Right lobe of liver (tissue), 6 donors: ENCODE measurements at regions not wholly inside any gene's neighbourhood (a gene's known extent, or its start where the extent isn't known, plus 50 kb on each side); places are given as distances from the start of the nearest gene placed in this dataset.
A peak's percentile ranks its signal among the peaks of the same experiment; 100 is the strongest.
"Not testable (repeated sequence)": the region's sequence is repeated elsewhere in the genome, so short reads cannot be mapped to it uniquely, and the experiment has no call there.

Experiments used
- ATAC-seq, 4 donors: fragments of 200-7000 bp; cut with Tn5 transposase; one replicate each; pipeline ENCODE4 v1.9.1; 2020; ENCODE audit warnings: mild to moderate bottlenecking in 4 of 4, moderate library complexity in 4 of 4
- DNase-seq, 3 donors: peaks; one replicate each; pipeline ENCODE4 v3.0.0-alpha.2; 2020
- H3K27ac ChIP-seq, 3 donors: fragments of 200-600 bp; one replicate each; pipeline ENCODE4 v1.8.0; 2022
- H3K27me3 ChIP-seq, 2 donors: fragments of 200-600 bp; one replicate each; pipeline ENCODE4 v1.8.0; 2022
- H3K36me3 ChIP-seq, 4 donors: fragments of 200-600 bp; sonication (generic) in 1 of 4; one replicate each; pipeline versions ENCODE4 v1.5.1 to v1.8.0; 2017 to 2022; ENCODE audit warnings: control low read depth in 1 of 4
- H3K4me1 ChIP-seq, 4 donors: fragments of 200-600 bp; sonication (generic) in 1 of 4; one replicate each; pipeline versions ENCODE4 v1.5.1 to v1.8.0; 2017 to 2022; ENCODE audit warnings: control low read depth in 1 of 4
- H3K4me3 ChIP-seq, 3 donors: fragments of 200-600 bp; one replicate each; pipeline ENCODE4 v1.8.0; 2022
- H3K9me3 ChIP-seq, 4 donors: fragments of 200-600 bp; sonication (generic) in 1 of 4; one replicate each; pipeline versions ENCODE4 v1.5.1 to v1.8.0; 2017 to 2022; ENCODE audit warnings: control low read depth in 1 of 4
- POLR2A ChIP-seq: fragments of 450-650 bp; IDR thresholded peaks from one replicate; pipeline ENCODE4 v1.6.1; 2017; ENCODE audit warnings: antibody characterized with exemption, mild to moderate bottlenecking
- WGBS: methylation state at CpG from one replicate; pipeline ENCODE4 v1.1.6; 2018; ENCODE audit warnings: low coverage, low lambda C conversion rate; ENCODE audit not compliant: insufficient coverage; ENCODE audit errors: missing lambda C conversion rate; 5-methylcytosine and 5-hydroxymethylcytosine counted together
- intact Hi-C, 2 donors: fragments of 100-400 bp; cut with DNase I; formaldehyde crosslinking; loops; one replicate each; pipeline versions ENCODE4 v1.11.2 to v1.14.1; 2022
- TF ChIP-seq, protein P1 (sequence below), 4 donors: fragments of 200-600 bp in 3 of 4; fragments of 450-650 bp in 1 of 4; IDR thresholded peaks; one replicate each; pipeline versions ENCODE4 v1.5.1 to v1.8.0; 2016 to 2022; ENCODE audit warnings: antibody characterized with exemption in 4 of 4, mild to moderate bottlenecking in 2 of 4
- donor health status: DM: no; HTN: yes; CAD: no.
- donor health status: DM: no; HTN: no; CAD: no.
- donor health status: DM: no; HTN: no; CAD: no.
- donor health status: DM: no; HTN: yes; CAD: no.
- donor health status: DM: no; HTN: yes; CAD: no.

DNA sequence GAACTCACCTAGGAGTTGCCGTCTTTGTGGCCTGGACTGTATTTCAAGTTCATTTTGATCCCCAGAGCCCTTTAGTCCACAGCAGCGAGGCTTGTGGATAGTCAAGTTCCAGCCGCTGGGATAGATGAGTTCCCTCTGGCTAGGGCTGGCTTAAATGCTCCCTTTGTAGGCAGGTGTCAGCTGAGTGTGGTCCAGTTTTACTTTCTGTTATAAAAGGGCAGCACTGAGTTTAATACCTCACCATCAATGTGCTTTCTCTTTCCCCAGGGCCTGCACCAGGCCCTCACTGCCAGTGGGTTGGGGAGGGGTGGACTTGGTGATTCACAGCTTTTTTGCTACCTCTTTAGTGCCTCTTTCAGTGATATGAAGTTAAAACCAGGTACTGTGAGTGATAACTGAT lies 188.2 kb downstream of the SLCO4C1 start:
- intact Hi-C loops: no loop called here
- WGBS: 68% methylated on average over 3 of the region's 3 CpGs
- H3K27me3 ChIP-seq: no peaks in the 10 kb centered on the region

DNA sequence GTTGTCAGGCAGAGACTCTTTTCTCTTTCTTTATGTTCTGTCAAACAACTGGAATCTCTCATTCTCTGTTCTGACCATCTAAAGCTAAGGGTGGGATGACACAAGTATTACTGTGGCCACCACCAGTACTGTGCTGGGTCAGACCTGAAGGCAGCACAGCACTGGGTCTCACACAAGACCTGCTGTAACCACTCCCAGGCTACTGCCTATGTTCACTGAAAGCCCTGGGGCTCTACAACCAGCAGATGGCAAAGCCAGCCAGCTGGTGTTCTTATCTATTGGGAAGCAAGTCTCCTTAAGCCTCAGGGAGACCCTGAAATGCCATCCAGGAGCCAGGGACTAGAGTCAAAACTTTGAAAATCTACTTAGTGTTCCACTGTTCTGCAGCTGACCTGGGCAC lies 189.5 kb downstream of the SLCO4C1 start:
- Histone ChIP-seq H3K27me3 (no peaks in the 10 kb centered on the region), H3K4me3 (no peak overlapping the region), H3K27ac (no peak overlapping the region), H3K36me3 (no peaks in the 10 kb centered on the region), H3K4me1 (no peaks in the 10 kb centered on the region), H3K9me3 (no peaks in the 10 kb centered on the region)
- DNase-seq (no peak), ATAC-seq (no peak)
- intact Hi-C loops: no loop called here
- TF ChIP-seq, protein P1, sequence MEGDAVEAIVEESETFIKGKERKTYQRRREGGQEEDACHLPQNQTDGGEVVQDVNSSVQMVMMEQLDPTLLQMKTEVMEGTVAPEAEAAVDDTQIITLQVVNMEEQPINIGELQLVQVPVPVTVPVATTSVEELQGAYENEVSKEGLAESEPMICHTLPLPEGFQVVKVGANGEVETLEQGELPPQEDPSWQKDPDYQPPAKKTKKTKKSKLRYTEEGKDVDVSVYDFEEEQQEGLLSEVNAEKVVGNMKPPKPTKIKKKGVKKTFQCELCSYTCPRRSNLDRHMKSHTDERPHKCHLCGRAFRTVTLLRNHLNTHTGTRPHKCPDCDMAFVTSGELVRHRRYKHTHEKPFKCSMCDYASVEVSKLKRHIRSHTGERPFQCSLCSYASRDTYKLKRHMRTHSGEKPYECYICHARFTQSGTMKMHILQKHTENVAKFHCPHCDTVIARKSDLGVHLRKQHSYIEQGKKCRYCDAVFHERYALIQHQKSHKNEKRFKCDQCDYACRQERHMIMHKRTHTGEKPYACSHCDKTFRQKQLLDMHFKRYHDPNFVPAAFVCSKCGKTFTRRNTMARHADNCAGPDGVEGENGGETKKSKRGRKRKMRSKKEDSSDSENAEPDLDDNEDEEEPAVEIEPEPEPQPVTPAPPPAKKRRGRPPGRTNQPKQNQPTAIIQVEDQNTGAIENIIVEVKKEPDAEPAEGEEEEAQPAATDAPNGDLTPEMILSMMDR (IDR thresholded peaks at IDR 0.05): no peak
- no peak for TF ChIP-seq POLR2A

More for the DNA sequence above, 188.2 kb downstream of the SLCO4C1 start:
- ATAC-seq: no peak
- no peaks in the 10 kb centered on the region for H3K4me1 ChIP-seq
- H3K36me3 ChIP-seq: no peaks in the 10 kb centered on the region
- no peak overlapping the region for H3K27ac ChIP-seq
- DNase-seq: no peak
- H3K4me3 ChIP-seq: no peak overlapping the region
- H3K9me3 ChIP-seq: no peaks in the 10 kb centered on the region
- TF ChIP-seq, protein P1 (IDR thresholded peaks at IDR 0.05): no peak
- no peak for TF ChIP-seq POLR2A

DNA sequence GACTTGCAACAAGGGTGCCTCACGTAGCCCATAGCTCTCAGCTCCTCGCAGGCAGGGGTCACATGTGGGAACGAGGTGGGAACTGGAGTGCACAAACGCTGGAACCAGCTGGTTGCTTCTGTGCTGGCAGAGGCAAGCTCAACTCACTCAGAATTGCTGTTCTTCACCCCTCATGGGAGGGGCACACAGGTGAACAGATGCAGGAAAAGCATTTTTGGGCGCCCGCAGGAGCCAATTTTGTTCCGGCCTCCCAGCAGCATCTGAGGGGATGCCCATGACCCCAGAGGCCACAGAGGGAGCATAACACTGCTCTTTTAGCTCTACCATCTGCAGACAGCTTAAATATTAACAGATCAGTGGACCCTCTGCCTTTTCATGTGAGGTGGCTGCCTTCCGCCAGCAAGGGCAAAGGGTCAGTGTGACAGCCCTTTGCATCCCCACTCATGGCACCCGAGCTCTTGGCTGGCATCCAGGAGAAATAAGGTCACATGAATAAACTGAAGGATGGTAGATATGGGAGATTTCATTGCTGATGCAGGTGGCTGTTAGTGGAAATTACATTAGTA lies 196.2 kb downstream of the SLCO4C1 start:
- intact Hi-C loops: no loop called here
- Histone ChIP-seq H3K27ac (no peak overlapping the region), H3K36me3 (no peaks in the 10 kb centered on the region), H3K4me1 (no peaks in the 10 kb centered on the region), H3K4me3 (no peak overlapping the region), H3K9me3 (no peaks in the 10 kb centered on the region), H3K27me3 (no peaks in the 10 kb centered on the region)
- peak in 2 of 3 donors; percentile 50 to 51 for DNase-seq
- TF ChIP-seq POLR2A: no peak
- TF ChIP-seq, protein P1 (IDR thresholded peaks at IDR 0.05): no peak
- peak; percentile 28 to 82 (median 40) for ATAC-seq
- WGBS: 25% methylated on average over 7 of the region's 9 CpGs

DNA sequence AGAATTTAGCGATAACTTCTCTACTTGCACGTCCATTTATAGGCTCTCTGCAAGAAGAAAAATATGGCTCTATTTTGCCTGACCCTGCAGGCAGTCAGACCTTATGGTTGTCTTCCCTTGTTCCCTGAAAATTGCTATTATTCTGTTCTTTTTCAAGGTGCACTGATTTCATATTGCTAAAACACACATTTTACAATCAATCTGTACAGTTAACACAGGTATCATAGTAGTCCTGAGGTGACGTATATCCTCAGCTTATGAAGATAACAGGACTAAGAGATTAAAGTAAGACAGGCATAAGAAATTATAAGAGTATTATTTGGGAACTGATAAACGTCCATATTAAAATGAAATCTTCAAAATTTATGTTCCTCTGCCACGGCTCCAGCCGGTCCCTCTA lies 197.0 kb downstream of the SLCO4C1 start:
- DNase-seq, intact Hi-C loops, H3K9me3 ChIP-seq: not testable (repeated sequence)

DNA sequence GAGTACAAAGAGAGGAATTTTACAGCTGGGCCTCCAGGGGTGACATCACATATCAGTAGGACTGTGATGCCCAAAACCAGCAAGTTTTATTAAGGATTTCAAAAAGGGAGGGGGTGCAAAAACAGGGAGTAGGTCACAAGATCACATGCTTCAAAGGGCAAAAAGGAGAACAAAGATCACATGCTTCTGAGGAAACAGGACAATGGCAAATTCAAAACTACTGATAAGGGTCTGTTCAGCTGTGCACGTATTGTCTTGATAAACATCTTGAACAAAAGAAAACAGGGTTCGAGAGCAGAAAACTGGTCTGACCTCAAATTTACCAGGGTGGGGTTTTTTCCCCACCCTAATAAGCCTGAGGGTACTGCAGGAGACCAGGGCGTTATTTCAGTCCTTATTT lies 197.5 kb downstream of the SLCO4C1 start:
- H3K27me3 ChIP-seq, intact Hi-C loops: not testable (repeated sequence)
- 43% methylated on average over 3 of the region's 3 CpGs for WGBS

More for the DNA sequence above, 197.0 kb downstream of the SLCO4C1 start:
- WGBS: 78% methylated on average over 6 of the region's 6 CpGs
- H3K27ac ChIP-seq, ATAC-seq, H3K4me1 ChIP-seq, H3K36me3 ChIP-seq, H3K27me3 ChIP-seq, H3K4me3 ChIP-seq: not testable (repeated sequence)

DNA sequence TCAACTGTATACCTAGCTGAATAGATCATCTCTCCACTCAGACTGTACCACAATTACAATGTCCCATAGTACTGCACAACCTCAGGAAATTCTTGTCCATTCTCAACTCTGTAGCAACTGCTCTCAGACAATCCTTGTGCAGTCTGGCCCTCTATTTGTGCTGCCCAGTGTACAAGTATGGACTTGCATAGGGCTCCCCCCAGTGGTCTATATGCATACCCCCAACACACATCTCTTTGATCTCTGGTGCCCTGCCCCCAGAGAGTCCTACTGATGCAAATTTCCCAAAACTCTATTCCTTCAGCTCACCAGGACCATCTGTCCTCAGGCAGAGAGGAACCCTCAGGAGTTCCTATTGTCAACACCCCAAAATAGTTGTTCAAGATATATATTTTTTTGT lies 205.3 kb downstream of the SLCO4C1 start:
- no peak overlapping the region for H3K27ac ChIP-seq
- no peak for TF ChIP-seq POLR2A
- TF ChIP-seq, protein P1 (IDR thresholded peaks at IDR 0.05): peak in 1 of 4 donors; percentile 38
- H3K4me3 ChIP-seq: no peak overlapping the region
- no peaks in the 10 kb centered on the region for H3K4me1 ChIP-seq
- no peaks in the 10 kb centered on the region for H3K36me3 ChIP-seq
- intact Hi-C loops: no loop called here
- no peaks in the 10 kb centered on the region for H3K9me3 ChIP-seq
- DNase-seq (no peak), ATAC-seq (peak; percentile 32 to 61 (median 46))
- no peaks in the 10 kb centered on the region for H3K27me3 ChIP-seq

More for the DNA sequence above, 197.5 kb downstream of the SLCO4C1 start:
- not testable (repeated sequence) for H3K27ac ChIP-seq, H3K36me3 ChIP-seq, H3K9me3 ChIP-seq, ATAC-seq, H3K4me1 ChIP-seq, H3K4me3 ChIP-seq, DNase-seq
